GM18951 (cell line): ENCODE measurements at regions not wholly inside any gene's neighbourhood (a gene's known extent, or its start where the extent isn't known, plus 50 kb on each side); places are given as distances from the start of the nearest gene placed in this dataset.
"Not testable (repeated sequence)": the region's sequence is repeated elsewhere in the genome, so short reads cannot be mapped to it uniquely, and the experiment has no call there.

Experiments
- POLR2A ChIP-seq: IDR thresholded peaks from 4 replicates; pipeline ENCODE4 v1.6.1; 2011; ENCODE audit warnings: mild to moderate bottlenecking; ENCODE audit not compliant: insufficient read length, insufficient read depth; ENCODE audit errors: extremely low read depth
- in situ Hi-C: fragments of 300-500 bp; cut with MboI; formaldehyde crosslinking; loops from one replicate; pipeline ENCODE4 v1.12.0; 2022; ENCODE audit warnings: low sequenced_read_pairs, mixed read lengths, inconsistent platforms; ENCODE audit not compliant: unreplicated experiment

DNA sequence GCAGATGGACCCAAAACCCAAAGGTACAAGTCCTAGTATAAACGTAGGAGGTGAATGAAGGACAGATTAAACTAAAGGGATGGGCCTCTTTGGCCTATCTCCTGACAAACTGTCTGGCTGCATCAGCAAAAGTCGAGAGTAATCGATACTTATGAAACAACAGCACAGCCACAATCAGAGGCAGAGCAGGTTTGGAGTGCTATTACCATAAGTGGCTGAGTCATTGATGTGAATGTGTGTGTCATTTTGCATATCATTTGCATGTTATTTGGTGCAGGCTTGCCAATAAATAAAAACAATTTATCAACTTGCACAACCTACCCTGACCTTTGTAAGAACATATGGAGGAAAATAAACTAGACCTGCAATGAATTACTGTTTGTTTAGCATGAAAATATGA lies 283.1 kb downstream of the NUF2 start:
- no peak for TF ChIP-seq POLR2A
- in situ Hi-C loops, result no loop called here

DNA sequence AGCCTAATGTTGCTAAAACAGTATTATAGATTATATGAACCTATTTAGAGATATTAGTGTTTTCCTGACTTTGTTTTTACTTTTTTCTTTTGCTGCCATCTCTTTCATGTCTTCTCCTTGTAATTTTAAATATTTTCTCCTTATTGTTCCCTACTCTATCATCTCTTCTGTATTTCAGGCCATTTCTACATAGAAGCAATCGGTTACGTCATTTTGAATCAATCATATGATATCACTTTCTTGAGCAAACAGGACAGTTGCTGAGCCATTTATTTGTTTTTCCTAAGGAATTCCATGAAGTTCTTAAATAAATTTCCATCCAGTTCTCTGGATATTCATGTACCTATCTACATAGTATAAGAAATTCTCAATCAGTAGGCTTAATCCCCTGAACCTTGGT lies 287.2 kb downstream of the NUF2 start:
- in situ Hi-C loops, result no loop called here

GRCh38 chr1:163609858-163610257 lies 288.1 kb downstream of the NUF2 start:
- TF ChIP-seq POLR2A, result no peak
- in situ Hi-C loops, result no loop called here

More for the DNA sequence above, 287.2 kb downstream of the NUF2 start:
- TF ChIP-seq POLR2A, result no peak

DNA sequence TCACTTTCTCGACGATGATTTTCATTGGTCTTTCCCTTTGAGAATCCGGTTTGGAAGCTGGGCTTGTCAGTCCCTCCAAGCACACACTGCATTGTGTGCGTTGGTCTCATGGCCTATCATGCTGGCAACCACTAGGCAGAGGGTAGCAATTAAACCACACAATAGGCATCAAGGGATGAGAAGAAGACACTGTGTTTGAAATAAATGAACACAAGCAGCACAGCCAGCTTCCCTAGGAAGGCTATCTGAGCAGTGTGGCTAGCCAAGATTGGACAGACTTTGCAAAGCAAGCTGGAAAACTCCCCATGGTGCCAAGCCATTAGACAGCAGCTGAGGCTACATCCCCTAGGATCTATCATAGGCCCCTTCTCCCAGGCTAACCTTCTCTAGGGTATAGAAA lies 288.7 kb downstream of the NUF2 start:
- TF ChIP-seq POLR2A, result no peak
- in situ Hi-C loops, result no loop called here

DNA sequence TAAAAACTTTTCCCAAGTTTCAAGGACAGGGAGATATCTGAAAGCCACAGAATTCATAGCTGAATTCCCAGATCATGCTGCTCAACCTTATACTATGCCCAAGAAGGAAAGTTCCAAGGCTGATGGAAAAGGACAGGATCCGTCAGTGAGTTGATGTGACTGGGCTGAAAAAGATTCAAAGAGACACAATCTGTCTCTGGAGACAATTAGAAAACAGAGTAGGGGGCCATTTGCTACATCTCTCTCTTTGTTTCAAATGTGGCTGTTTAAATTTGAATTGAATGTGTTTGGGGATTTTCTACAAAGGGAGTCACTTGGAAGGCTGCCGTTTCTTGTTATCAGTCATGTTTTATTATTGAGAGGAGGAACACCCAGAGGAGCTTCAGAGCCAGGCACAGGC lies 292.6 kb downstream of the NUF2 start:
- in situ Hi-C loops, result no loop called here

DNA sequence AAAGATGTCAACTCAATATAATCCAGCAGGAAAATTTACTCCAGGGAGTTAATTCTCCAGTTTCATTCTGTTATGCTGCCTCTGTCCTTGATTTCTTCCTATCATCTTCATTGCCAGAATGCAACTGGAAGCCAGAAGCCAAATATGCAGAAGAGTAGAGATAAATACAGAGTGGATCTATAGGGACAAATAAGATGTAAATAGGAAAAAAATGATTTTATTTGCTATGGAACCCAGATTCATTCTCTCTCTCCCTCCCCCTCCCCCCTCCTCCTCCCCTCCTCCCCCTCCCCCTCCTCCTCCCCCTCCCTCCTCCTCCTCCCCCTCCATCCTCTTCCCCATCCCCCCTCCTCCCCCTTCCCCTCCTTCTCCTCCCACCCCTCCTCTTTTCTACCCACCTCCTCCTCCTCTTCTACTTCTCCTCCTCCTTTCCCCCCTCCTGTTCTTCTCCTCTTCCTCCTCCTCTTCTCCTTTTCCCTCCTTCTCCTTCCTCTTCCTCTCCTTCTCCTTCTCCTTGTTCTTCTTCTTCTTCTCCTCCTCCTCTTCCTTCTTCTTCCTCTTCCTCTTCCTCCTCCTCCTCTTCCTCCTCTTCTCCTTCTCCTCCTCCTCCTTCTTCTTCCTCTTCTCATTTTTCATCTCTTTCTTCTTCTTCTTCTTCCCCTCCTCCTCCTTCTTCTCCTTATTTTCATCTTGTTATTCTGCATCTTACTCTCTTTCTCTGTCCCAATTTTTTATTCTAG lies 306.4 kb downstream of the NUF2 start:
- no peak for TF ChIP-seq POLR2A
- in situ Hi-C loops, result no loop called here

More for the DNA sequence above, 292.6 kb downstream of the NUF2 start:
- no peak for TF ChIP-seq POLR2A

DNA sequence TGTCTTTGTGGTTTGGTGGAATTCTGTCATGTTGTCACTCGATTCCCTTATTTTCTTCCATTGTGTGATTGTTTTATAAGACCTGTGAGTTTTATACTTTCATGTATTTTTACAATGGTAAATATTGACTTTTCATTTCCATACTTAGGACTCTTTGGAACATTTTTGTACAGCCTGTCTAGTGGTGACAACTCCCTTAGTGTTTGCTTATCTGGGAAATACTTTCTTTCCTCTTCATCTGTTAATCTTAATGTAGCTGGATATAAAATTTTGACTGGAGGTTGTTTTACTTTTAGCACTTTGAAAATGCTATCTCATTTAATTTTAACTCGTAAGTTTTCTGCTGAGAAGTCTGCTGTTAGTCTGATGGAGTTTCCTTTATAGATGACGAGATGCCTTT lies 310.5 kb downstream of the NUF2 start:
- in situ Hi-C loops, result no loop called here
- TF ChIP-seq POLR2A, result no peak

GRCh38 chr1:163633366-163633765 lies 311.6 kb downstream of the NUF2 start:
- in situ Hi-C loops, result no loop called here
- no peak for TF ChIP-seq POLR2A

DNA sequence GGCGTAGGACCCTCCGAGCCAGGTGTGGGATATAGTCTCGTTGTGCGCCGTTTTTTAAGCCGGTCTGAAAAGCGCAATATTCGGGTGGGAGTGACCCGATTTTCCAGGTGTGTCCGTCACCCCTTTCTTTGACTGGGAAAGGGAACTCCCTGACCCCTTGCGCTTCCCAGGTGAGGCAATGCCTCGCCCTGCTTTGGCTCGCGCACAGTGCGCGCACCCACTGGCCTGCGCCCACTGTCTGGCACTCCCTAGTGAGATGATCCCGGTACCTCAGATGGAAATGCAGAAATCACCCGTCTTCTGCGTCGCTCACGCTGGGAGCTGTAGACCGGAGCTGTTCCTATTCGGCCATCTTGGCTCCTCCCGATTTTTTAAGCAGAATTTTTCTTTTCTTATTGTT lies 323.9 kb downstream of the NUF2 start:
- in situ Hi-C loops, result not testable (repeated sequence)

DNA sequence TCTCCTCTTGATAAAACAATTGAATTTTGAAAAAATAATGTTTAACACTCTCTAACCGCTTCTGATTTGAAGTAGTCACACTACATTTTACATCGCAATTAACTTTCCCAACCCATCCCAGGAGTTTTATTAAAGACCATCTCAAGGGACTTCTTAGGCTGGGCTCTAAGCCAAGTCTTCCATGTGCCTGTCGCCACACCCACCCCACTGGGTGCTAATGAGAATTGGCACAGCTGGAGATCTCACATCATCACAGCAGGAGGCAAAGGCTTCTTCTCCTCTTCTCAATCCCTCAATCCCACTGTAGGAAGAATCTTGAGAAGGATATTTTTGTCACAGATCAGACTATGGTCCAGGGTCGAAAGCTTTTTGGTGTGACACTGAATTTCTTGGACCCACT lies 328.9 kb downstream of the NUF2 start:
- no peak for TF ChIP-seq POLR2A
- in situ Hi-C loops, result no loop called here

DNA sequence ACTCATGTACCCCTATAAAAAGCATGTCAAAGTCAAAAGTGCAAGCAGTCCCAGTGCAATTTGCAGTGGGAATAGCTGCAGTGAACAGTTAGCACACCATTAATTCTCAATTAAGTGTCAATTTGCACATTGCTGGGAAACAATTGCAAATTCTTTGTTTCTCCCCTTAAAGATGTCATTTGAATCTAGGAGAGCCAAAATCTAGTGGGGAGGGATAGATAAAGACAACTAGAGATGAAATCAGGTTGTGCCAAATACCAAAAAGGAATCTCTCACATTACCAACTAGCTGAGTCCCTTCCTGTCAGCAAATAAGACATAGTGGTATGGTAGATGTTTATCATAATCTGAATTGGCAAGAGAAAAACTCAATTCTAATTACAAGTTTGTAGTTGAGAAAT lies 330.7 kb downstream of the NUF2 start:
- no peak for TF ChIP-seq POLR2A
- in situ Hi-C loops, result no loop called here

DNA sequence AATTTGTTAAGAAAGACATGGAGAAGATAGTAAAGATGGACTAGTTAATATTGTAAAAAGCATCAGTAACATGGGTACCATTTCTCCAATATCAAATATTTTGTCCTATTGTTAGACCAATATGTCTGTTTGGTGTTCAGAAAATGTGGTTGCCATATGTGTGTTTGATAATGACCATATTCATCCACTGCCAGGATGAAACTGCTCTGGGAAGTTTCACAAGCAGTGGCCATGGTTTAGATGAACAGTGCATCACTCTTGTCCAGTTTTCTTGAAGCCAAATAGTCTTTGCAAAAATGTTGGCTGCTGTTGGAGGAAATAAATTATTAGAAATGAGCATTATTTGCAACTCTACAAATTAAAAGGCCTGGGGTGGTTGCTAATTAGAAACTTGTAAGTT lies 333.8 kb downstream of the NUF2 start:
- in situ Hi-C loops, result no loop called here
- TF ChIP-seq POLR2A, result no peak

GRCh38 chr1:163656095-163656759 lies 334.5 kb downstream of the NUF2 start:
- in situ Hi-C loops, result no loop called here
- TF ChIP-seq POLR2A, result no peak

DNA sequence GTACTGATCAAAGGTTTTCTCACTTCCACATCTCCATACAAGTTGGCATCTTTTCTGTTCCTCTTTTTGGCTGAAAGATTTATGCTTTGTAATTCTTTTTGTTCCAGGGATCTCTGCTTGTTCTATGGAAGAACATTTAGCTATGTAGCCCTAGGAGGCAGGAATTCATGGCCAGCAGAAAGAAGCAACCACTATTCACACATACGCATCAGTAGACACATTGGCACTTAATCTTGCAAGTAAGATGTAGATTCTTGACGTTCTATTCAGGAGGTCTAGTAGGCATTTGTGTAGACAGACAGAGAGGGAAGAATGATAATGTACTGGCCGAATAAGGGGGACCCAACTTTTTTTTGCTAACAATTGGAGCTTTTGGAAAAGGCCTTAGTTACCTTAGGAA lies 336.0 kb downstream of the NUF2 start:
- in situ Hi-C loops, result no loop called here
- TF ChIP-seq POLR2A, result no peak
